ENCODE measurements at regions not wholly inside any gene's neighbourhood (a gene's known extent, or its start where the extent isn't known, plus 50 kb on each side); places are given as distances from the start of the nearest gene placed in this dataset.
"Not testable (repeated sequence)": the region's sequence is repeated elsewhere in the genome, so short reads cannot be mapped to it uniquely, and the experiment has no call there.

DNA sequence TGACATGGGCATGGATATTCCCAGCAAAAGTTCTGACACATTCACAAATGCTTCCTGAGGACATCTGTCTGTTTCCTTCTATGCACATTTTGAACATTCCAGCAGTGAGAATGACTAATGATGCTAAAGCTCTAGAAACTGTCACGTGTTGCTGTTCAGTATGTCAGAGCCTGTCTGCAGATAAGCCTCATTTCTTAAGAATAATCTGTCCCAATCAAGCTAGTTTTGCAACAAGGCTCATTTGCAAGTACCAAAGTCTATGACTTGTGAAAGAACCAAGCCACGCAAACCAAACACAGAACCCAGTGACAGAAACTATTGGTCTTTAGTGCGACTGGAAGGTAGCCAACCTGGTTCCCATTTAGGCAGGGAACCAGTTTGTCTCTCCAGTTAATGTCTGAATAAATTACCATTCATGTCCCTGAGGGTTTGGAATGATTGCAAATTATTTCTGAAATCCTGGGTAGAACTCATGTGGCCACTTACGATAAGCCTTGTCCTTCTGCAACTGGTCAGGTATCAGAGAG, 178.5 kb downstream of the C9orf152 start:
- no peak for DNase-seq

DNA sequence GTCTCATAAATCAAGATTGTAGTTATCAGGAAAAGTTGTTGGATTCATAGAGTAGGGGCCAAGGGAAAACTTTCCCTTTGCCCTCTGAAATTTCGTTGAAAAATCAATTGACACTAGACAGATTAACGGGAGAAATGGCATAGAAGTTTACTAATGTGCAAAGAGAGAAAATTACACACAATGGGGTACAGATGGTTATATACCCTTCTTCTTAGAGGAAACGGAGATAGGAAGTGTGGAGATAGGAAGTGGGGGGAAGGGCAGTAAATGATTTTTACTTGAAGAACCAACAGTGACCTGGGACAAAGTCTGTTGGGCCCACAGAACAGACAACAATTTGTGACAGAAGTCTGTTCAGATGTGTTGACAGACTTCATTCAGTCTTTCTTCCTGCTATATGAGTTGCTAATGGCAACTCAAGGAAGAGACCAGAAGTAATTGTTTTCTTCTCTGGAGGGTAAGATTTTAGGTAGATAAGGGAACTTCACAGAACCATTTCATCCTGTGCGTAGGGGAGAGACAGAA, 177.9 kb downstream of the C9orf152 start:
- DNase-seq: no peak

DNA sequence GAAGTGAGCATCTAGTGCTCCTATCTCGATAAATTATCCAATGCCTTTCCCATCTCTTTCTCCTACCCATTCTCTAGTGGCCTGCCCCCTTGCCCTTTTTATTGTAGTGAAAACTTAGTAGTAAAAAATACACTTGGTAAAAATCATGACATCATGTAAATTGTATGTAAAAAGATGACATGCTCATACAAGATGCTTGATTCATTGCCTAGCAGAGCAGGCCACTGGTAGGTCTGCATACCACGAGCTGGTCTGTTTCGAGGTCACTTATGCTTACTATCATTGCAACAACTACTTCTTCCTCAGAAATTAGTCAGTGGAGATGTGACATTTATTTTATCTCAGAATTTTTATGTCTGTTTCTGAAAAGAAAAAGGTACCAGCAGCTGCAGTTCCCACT, 177.3 kb downstream of the C9orf152 start:
- no peak for DNase-seq

DNA sequence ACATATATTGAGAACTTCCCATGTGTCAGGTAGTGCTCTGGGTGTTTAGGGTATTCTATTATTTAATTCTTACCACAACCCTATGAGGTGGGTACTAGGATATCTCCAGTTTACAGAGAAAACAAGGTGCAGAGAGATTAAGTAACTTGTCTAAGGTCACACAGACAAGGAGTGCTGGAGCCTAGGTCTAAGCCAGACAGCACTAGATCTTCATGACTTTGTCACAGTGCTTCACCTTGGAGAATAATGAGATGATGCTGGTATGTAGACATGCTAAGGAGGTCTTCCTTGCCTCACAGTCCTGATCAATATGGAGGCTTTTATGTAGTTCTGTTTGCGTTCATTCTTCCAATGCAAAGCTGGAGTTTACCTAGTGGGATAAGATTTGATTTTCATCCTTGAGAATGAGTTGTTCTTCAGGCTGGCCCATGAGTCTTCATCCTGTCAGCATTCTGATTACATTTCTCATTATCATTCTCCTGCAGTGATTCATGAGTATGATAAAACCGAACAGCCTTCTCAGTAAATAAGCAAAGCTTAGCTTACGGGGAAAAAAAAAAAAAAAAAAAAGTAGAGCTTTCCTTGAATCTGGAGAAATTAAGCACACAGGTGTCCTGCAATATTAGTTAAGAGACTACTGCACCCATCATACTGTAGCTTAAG, 176.3 kb downstream of the C9orf152 start:
- DNase-seq: no peak

DNA sequence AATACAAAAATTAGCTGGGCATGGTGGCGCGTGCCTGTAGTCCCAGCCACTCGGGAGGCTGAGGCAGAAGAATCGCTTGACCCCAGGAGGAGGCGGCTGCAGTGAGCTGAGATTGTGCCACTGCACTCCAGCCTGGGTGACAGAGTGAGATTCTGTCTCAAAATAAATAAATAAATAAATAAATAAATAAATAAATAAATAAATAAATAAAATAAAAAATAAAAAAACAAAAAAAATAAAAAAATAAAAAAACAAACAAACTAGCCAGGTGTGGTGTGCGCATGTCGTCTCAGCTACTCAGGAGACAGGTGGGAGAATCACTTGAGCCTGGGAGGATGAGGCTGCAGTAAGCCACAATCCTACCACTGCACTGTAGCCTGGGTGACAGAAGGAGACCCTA, 175.4 kb downstream of the C9orf152 start:
- not testable (repeated sequence) for DNase-seq

DNA sequence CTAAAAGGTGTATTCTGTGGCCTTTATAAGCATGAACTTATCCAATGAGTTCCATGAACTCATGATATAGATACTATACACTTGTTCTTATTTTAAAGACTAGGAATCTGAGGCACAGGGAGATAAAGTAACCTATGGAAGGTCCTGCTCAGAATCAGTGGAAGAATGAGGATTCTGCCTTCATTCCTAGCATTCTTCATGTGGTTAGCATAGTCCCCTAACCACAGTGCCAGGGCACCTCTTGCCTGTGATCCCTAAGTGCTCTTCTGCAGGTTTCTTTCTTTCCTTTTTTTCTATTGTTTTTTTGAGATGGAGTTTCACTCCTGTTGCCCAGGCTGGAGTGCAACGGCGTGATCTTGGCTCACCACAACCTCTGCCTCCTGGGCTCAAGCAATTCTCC, 174.1 kb downstream of the C9orf152 start:
- DNase-seq: no peak

DNA sequence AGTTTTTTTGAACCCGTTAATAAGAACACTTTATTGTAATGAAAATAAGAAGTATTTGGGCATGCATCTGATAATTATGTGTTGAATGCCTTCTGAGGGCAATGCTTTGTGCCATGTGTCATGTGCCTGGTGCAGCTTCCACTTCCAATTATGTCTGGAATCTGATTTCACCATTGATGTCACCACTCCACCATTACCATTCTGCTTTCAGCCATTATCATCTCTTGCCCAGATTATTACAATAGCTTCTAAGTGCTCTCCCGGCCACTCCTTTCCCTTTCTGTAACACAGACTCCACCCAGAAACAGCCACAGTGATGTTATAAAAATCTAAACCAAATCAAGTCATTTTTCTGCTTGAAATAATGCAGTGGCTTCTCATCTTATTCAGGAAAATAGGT, 171.7 kb downstream of the C9orf152 start:
- no peak for DNase-seq

DNA sequence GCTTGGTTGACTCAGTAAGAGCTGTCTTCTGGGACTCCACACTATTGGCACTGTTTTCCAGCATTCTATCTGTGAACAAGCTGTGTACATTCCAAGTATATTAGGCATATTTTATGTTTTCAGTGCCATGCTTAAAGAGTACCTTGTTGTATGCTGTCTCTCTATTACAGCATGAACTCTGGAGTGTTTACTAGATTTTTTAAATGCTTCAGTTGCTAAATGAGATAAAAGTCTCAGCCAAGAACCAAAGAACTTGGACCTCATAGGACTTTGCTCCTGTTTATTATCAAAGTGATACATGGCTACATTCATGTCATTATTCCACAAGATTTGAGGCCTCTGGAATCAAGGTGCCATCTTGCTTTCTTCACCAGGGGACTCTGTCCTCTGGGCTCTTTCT, 167.2 kb downstream of the C9orf152 start:
- DNase-seq: no peak

DNA sequence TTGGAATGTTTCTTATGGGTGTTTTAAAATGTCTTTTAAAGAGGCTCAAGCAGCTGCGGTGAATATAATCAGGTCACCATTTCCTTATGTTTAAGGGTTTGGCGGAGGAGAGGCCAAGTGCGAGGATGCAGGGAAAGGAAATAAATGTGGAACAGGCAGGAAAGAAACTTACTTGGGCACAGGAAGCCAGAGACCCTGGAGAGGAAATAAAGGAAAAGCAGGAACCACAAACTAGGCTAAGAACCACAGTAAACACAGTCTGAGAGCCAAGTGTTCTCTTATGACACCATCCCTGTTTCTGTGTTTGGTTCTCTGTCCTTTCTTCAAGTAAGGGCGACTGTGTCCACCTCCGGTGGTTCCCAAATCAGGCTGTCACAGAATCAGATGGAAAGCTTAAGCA, 166.5 kb downstream of the C9orf152 start:
- DNase-seq: no peak

DNA sequence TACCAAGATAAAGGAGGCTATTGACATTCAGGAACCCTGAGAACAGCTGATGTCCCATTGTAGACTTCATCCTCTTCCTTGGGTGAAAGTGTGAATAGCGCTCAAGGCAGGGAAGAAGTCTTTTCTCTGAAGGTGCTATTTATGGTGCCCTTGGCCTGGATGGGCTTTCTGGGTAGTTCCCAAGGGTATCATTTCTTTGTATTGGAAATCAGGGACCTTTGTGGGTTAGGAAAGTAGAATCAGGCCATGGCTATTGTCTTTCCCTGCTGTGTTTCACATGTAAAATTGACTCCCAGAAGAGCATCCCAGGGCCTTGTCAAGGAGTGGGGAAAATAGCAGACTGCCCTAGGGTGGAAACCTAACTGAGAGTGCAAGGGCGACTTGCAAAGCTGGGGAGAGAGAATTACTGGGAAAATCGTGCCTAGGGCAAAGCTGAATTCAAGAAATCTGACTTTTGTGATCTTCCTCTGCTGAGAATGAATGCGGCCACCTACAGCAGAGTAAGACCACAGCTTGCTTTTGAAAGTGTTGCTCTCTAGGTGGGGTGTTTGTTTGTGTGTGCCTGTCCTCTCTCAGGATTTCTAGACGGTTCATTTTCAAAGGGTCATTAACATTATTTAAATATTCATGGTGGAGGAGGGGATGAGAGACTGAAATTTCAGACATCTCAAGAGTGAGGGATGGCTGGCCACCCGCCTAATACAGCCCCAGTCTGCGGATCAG, 160.6 kb downstream of the C9orf152 start:
- no peak for DNase-seq

DNA sequence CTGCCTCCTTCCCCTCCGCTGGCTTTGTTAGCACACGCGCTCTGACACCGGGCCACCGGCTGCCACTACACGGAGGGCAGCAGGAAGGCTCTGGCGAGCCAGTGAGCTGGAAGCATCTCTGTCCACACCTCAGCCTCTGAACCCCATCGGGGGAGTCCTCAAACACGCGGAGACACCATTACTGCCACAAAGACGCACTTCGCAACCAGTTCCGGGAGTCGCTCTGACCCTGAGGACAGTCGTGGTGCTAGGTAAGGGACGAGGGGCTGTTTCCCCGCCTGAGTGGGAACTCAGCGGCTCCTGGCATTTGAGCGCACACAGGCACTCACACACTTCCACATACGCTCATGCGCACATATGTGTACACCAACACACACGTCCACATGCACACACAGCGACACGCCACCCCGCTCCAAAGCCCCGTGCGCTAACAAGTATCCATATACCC, 160.0 kb downstream of the C9orf152 start:
- peak; percentile 41 for DNase-seq

DNA sequence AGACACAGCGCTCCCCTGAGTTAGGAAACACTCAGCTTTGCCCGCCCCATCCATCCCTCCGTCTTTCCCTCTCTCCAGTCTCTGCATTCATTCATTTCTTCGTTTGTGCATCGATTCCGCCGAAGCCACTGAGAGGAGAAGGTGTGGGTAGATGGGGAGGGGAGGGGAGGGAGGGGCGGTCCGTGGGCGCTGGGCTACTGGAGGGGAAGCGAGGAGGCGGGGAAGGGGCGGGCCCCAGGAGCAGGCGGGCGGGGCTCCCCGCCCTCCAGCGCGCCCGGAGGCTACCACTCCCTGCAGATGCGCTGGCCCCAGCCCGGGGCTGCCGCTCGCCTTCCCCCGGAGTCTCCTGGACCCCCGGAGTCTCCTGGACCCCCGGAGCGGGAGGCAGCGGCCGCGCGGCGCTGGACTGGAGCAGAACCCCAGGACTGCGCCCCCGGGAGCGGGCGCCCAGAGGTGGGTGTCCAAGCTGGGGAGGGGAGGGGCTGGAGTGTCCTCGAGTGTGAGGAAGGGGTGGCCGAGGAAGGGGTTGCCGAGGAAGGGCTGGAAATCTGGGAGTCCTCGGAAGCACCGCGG, 159.5 kb downstream of the C9orf152 start:
- peak; percentile 90 for DNase-seq

DNA sequence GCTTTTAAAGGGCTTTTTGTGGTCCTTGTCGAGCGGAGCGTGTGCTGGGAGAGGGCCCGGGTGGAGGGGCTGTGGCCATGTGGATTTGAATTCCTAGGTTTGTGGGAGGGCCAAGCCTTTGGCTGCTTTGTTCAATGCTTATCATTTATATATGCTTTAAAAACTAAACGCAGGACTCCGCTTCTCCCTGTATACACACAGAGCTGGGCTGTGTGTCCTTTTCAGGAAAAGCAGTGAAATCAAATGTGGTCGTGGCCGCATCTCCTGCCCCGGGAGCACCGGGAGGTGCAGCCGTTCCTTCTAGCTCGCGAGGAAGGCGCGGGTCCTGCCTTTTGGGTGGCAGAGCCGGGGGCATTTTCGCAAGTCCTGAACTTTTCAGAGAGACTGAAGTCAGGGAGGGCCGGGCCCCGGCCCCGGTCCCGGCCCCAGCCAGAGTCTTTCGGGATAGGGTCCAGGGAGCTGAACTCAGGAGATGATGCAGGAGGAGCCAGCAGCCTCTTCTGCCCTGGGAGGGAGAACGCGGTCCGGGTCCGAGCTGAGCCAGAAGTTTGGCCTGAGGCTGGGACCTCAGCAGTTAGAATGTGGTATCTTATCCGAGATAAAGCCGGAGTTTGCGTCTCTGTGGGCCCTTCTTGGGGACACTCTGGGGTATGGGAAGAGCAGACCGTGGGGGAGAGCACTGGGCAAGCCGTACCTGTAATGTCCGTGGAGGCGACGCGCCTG, 158.8 kb downstream of the C9orf152 start:
- DNase-seq: peak; percentile 51

DNA sequence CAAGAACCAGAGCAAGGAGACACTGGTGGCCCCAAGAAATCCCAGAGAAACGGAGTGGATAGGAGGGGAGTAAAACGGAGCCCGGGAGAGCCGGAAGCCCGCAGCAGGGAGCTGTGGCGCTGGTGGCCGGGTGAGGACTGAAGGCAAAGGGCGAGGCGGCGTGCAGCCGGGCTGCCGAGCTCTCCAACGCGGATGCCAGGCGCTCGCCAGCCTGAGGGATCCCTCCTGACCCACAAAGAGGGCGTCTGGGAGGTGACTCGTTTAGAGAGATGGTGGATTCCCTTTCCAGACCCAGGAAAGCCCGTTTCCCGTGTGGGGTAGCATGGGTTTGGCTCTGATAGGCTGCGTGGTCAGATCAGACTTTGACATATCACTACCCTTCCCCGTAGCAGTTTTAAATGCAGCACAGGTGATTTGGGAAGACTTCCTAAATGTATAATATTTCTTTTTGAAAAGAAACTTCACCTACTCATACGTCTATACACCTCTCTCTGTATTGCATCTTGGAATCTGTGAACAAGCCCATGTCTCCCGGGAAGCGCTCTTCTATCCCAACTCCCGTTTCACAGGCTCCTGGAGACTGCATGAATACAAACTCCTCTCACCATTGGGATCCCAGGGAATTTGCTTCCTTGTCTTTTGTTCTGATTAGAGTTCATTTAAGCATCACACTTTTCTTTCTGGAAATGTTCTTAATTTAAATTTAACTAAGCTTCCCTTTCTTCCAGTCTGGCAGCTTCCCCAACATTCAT, 158.1 kb downstream of the C9orf152 start:
- DNase-seq: peak; percentile 47

DNA sequence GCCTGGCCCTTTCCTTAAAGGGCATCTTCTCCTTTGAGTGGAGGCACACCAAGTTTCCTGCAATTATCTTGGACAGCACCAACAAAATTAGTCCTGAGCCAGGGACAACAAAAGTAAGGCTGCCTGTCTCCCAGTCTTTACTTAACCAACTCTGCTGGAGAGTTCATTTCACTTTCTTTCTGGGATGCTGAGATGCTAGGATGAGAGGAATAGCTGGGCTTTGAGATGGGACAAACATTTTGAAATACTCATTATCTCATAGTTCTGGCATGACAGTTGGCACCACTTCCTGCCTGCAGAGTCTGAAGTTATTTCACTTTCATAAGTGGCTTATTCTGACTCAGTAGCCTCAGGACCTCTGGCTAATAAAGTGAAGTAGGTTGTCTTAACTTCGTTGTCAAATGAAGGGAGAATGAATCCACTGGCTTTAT, 157.0 kb downstream of the C9orf152 start:
- DNase-seq: peak; percentile 23

DNA sequence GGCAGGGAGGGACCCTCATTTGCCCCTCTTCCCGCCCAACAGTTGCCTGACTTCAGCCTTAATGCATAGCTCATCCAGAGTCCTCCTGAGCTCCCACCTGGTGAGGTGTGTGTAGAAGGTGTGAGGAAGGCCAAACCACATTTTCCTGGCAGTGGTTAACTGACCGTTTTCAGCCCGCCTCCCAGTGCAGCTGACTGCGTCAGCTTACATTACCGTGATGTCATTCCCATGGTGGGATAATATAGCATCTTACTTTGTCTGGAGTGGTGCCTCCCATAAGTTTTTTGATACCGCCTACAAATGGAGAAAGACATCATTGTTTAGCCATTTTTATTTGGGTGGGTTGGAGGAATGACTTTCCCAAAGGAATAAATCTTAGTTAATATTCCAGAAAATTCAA, 151.9 kb downstream of the C9orf152 start:
- no peak for DNase-seq

DNA sequence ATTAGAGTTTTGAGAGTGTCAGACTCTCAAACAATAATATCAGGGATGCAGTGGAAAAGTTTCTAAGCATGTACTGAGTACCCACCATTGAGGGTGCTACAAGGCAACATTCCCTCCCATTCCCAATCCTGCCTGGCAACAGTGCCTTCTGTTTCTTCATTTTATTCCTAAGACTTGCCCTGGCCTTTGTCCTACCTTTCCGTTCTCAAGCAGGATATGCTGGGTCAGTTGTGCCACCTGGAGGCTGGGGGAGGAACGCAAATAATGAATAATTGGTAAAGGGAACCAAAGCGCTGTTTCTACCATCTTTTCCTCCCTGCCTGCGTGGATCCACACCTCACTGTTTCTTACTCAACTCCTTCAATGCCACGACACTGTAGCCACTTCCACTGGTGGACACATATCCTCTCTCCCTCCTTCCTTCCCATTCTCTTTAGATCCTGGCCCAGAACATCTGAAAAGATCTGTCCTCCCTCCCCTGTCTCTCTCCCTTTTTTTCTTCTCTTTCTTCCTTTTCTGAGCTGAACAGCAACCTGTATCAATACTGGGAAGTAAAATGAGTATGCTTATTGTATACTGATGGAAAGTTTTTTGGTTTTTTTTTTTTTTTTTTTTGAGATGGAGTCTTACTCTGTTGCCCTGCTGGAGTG, 149.5 kb downstream of the C9orf152 start:
- DNase-seq: peak; percentile 40

DNA sequence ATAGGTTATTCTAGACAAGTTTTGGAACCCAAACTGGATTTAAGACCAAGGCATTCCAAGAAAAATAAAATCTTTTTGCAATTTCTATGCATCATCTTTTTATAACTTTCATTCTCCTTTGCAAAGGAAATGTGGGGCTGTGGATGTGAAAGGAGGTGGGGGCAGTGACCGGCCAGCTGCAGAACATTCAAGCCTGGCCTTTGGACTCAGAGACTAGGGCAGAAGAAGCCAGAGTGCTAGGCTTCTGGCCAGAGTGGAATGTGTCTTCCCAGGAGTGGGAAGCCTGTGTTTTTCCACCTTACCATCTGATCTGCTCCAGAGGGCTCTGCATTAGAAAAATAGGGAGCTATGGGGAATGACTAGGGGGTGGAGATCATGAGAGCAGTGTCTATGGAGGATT, 148.5 kb downstream of the C9orf152 start:
- peak; percentile 40 for DNase-seq

DNA sequence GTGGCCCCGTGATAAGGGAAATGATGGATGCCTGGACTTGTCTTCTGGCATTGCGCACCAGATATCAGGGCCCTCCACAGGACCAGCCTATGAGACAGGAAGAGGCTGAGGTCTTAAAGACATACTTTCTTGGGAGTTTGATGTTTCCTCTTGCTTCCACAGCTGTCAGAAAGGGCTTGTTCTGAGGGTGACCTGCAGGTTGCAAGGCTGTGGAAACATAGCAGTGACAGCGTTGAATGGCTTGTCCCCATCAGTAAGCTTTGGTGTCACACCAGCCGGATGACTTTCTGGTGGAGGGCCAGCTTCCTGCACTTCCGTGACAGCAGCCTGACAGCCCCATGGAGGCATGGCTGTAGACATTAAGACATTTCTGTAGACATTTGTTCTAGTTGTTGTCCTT, 143.2 kb downstream of the C9orf152 start:
- DNase-seq: no peak

DNA sequence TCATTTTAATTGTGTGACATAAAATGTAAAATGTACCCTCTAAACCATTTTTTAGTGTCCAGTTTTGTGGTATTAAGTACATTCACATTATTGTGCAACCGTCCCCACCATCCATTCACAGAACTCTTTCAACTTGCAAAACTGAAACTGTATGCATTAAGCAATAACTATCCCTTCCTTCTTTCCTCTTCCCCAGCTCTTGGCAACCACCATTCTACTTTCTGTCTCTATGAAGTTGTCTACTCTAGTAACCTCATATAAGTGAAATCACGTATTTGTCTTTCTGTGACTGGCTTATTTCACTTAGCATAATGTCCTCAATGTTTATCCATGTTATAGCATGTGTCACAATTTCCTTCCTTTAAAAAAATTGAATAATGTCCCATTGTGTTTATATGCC, 142.4 kb downstream of the C9orf152 start:
- DNase-seq: no peak

DNA sequence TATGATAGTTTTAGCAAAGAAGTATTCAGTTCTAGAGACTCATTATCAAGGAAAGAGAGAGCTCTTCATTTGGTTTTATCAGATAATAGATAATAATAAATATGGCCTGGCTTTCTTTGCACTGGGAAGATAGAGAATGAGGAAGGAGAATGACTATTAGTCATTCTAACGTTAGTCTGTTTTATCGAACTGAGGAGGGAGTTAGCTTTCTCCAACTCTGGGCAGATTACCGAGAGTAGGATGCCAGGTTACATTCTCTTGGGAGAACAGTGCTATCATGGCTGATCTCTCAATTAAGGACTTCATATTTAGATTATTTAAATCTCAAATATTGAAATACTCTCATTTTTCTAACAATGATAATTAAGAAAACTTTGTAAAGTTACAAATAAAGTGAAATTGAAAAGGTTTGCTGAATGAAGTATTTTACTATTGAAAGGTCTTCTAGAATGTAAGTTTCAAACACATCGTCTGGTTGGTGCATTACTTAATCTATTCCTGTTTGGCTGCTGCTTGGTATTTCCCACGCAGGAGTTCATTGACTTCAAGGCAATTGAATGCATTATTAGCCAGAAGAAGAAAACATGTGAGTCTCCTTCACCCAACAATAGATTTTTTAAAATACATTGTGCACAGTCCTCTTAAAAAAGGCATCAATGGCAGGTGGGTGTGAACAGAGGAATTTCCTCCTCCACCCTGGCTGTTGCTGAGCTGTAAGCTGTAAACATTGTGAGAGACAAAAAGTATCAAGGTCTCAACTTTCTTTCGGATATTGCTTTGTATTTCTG, 140.8 kb downstream of the C9orf152 start:
- no peak for DNase-seq

Measured in femur (tissue), 1 donor.